Hepatocyte (in vitro differentiated cells): ENCODE measurements at regions not wholly inside any gene's neighbourhood (a gene's known extent, or its start where the extent isn't known, plus 50 kb on each side); places are given as distances from the start of the nearest gene placed in this dataset.

Experiments
- EZH2 ChIP-seq: fragments of 200-600 bp; sonication (generic); IDR thresholded peaks from 2 replicates; pipeline ENCODE4 v1.6.1; 2016; ENCODE audit warnings: antibody characterized with exemption, mild to moderate bottlenecking, borderline replicate concordance
- TF ChIP-seq, protein P1 (sequence below): fragments of 200-600 bp; sonication (generic); IDR thresholded peaks from 2 replicates; pipeline ENCODE4 v1.5.1; 2016; ENCODE audit warnings: antibody characterized with exemption, mild to moderate bottlenecking; ENCODE audit not compliant: poor library complexity

GRCh38 chr5:83000428-83000827 lies 76.8 kb downstream of the TMEM167A start:
- TF ChIP-seq, protein P1, sequence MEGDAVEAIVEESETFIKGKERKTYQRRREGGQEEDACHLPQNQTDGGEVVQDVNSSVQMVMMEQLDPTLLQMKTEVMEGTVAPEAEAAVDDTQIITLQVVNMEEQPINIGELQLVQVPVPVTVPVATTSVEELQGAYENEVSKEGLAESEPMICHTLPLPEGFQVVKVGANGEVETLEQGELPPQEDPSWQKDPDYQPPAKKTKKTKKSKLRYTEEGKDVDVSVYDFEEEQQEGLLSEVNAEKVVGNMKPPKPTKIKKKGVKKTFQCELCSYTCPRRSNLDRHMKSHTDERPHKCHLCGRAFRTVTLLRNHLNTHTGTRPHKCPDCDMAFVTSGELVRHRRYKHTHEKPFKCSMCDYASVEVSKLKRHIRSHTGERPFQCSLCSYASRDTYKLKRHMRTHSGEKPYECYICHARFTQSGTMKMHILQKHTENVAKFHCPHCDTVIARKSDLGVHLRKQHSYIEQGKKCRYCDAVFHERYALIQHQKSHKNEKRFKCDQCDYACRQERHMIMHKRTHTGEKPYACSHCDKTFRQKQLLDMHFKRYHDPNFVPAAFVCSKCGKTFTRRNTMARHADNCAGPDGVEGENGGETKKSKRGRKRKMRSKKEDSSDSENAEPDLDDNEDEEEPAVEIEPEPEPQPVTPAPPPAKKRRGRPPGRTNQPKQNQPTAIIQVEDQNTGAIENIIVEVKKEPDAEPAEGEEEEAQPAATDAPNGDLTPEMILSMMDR, result no peak
- no peak for TF ChIP-seq EZH2
